Subcutaneous abdominal adipose tissue (tissue), 5 donors: ENCODE measurements at regions not wholly inside any gene's neighbourhood (a gene's known extent, or its start where the extent isn't known, plus 50 kb on each side); places are given as distances from the start of the nearest gene placed in this dataset.

Source experiments
- H3K27ac ChIP-seq: one replicate; pipeline ENCODE4 v1.7.0; 2013; ENCODE audit warnings: low read depth, mild to moderate bottlenecking, inconsistent platforms, low read length, moderate library complexity
- H3K27me3 ChIP-seq, 5 donors: one replicate each; pipeline ENCODE4 v1.7.0; 2013; ENCODE audit warnings: low read length in 5 of 5, inconsistent platforms in 1 of 5; ENCODE audit not compliant: control insufficient read depth in 5 of 5, insufficient read depth in 4 of 5
- H3K36me3 ChIP-seq, 5 donors: one replicate each; pipeline ENCODE4 v1.7.0; 2013; ENCODE audit warnings: low read length in 5 of 5; ENCODE audit not compliant: control insufficient read depth in 5 of 5, insufficient read depth in 5 of 5
- H3K4me1 ChIP-seq, 5 donors: one replicate each; pipeline ENCODE4 v1.7.0; 2013; ENCODE audit warnings: low read length in 5 of 5, mild to moderate bottlenecking in 3 of 5, moderate library complexity in 1 of 5; ENCODE audit not compliant: control insufficient read depth in 5 of 5, insufficient read depth in 5 of 5
- H3K4me3 ChIP-seq, 5 donors: one replicate each; pipeline ENCODE4 v1.7.0; 2013; ENCODE audit warnings: low read length in 5 of 5, low read depth in 1 of 5
- H3K9ac ChIP-seq, 5 donors: one replicate each; pipeline ENCODE4 v1.7.0; 2013; ENCODE audit warnings: low read length in 5 of 5, mild to moderate bottlenecking in 4 of 5, moderate library complexity in 3 of 5
- H3K9me3 ChIP-seq, 5 donors: one replicate each; pipeline ENCODE4 v1.7.0; 2013; ENCODE audit warnings: low read length in 5 of 5; ENCODE audit not compliant: control insufficient read depth in 5 of 5
- donor health status: healthy.
- donor health status: healthy.
- donor health status: healthy.
- donor health status: healthy.
- donor health status: healthy.

GRCh38 chr16:50425648-50426047 is 56.9 kb upstream of the BRD7 start:
- no peak overlapping the region for H3K4me3 ChIP-seq
- H3K9me3 ChIP-seq: no peaks in the 10 kb centered on the region
- H3K9ac ChIP-seq: no peak overlapping the region
- peaks cover 0 to 4% (median 0%) of the 10 kb centered on the region in 5 donors for H3K4me1 ChIP-seq
- no peaks in the 10 kb centered on the region for H3K36me3 ChIP-seq
- no peak overlapping the region for H3K27ac ChIP-seq
- peaks cover 6 to 17% (median 9%) of the 10 kb centered on the region in 5 donors for H3K27me3 ChIP-seq

- peaks cover 6 to 15% (median 9%) of the 10 kb centered on the region in 5 donors for H3K27me3 ChIP-seq
- no peak overlapping the region for H3K4me3 ChIP-seq
- no peak overlapping the region for H3K27ac ChIP-seq
- no peak overlapping the region for H3K9ac ChIP-seq
- peaks cover 0 to 3% (median 0%) of the 10 kb centered on the region in 5 donors for H3K9me3 ChIP-seq
- no peaks in the 10 kb centered on the region for H3K36me3 ChIP-seq
- peaks cover 0 to 4% (median 0%) of the 10 kb centered on the region in 5 donors for H3K4me1 ChIP-seq
These were observed 56.3 kb upstream of the BRD7 start for GRCh38 chr16:50425044-50425443.

GRCh38 chr16:50422926-50423325 is 54.1 kb upstream of the BRD7 start:
- Histone ChIP-seq H3K27ac (no peak overlapping the region), H3K9ac (no peak overlapping the region), H3K9me3 (peaks cover 3 to 16% (median 12%) of the 10 kb centered on the region in 5 donors), H3K27me3 (peaks cover 6 to 15% (median 9%) of the 10 kb centered on the region in 5 donors), H3K4me1 (peaks cover 0 to 4% (median 0%) of the 10 kb centered on the region in 5 donors), H3K36me3 (no peaks in the 10 kb centered on the region), H3K4me3 (no peak overlapping the region)

- peaks cover 0 to 11% (median 4%) of the 10 kb centered on the region in 5 donors for H3K27me3 ChIP-seq
- H3K27ac ChIP-seq: no peak overlapping the region
- H3K9ac ChIP-seq: no peak overlapping the region
- H3K4me3 ChIP-seq: peak overlapping the region in 1 of 5 donors; percentile 33
- no peaks in the 10 kb centered on the region for H3K36me3 ChIP-seq
- peaks cover 0 to 4% (median 0%) of the 10 kb centered on the region in 5 donors for H3K4me1 ChIP-seq
- peaks cover 3 to 31% (median 29%) of the 10 kb centered on the region in 5 donors for H3K9me3 ChIP-seq
These were observed 50.3 kb upstream of the BRD7 start for GRCh38 chr16:50419116-50419515.
